ENCODE measurements at regions not wholly inside any gene's neighbourhood (a gene's known extent, or its start where the extent isn't known, plus 50 kb on each side); places are given as distances from the start of the nearest gene placed in this dataset.

GRCh38 chr11:72525466-72525865, 91.1 kb upstream of the CLPB start:
- DNase-seq, result no peak

GRCh38 chr11:72524711-72525110, 90.4 kb upstream of the CLPB start:
- DNase-seq, result no peak

- DNase-seq, result no peak
Measured at GRCh38 chr11:72523991-72524390, 89.7 kb upstream of the CLPB start.

- DNase-seq, result no peak
Measured at GRCh38 chr11:72522186-72522585, 87.9 kb upstream of the CLPB start.

- no peak for DNase-seq
Measured at GRCh38 chr11:72521664-72522063, 87.3 kb upstream of the CLPB start.

- no peak for DNase-seq
Measured at GRCh38 chr11:72520815-72521214, 86.5 kb upstream of the CLPB start.

GRCh38 chr11:72519882-72520281, 85.6 kb upstream of the CLPB start:
- peak; percentile 71 for DNase-seq

- peak; percentile 17 for DNase-seq
Measured at GRCh38 chr11:72519220-72519881, 85.0 kb upstream of the CLPB start.

GRCh38 chr11:72514331-72514730, 80.0 kb upstream of the CLPB start:
- DNase-seq, result no peak

- no peak for DNase-seq
Measured at GRCh38 chr11:72513411-72513810, 79.1 kb upstream of the CLPB start.

GRCh38 chr11:72512956-72513355, 78.6 kb upstream of the CLPB start:
- no peak for DNase-seq

GRCh38 chr11:72511393-72512047, 77.2 kb upstream of the CLPB start:
- no peak for DNase-seq

GRCh38 chr11:72507050-72507449, 72.7 kb upstream of the CLPB start:
- DNase-seq, result no peak

- no peak for DNase-seq
Measured at GRCh38 chr11:72497731-72498130, 63.4 kb upstream of the CLPB start.

- DNase-seq, result no peak
Measured at GRCh38 chr11:72494109-72494429, 59.7 kb upstream of the CLPB start.

GRCh38 chr11:72493426-72494108, 59.2 kb upstream of the CLPB start:
- no peak for DNase-seq

GRCh38 chr11:72491001-72491400, 56.7 kb upstream of the CLPB start:
- DNase-seq, result no peak
